ENCODE measurements at regions not wholly inside any gene's neighbourhood (a gene's known extent, or its start where the extent isn't known, plus 50 kb on each side); places are given as distances from the start of the nearest gene placed in this dataset.

DNA sequence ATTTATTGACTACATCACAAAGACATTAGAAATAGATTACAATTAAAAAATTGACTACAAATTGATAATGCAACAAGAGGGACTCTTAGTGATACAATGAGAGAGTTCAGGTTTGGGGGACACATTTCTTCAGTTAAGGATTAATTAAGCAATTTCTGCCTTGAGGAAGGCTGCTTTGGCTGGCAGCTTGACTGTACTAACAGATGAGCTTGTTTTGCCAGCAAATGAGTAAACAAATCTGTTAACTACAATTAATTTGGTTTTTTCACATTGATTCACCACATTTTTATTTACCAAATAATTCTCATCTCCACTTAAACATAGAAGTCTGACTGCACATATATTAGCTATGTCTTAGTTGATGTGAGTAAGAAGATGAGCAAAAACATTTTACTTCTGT lies 183.6 kb upstream of the ZNF385D start:
- BruUV-seq (replicated peaks): no TSS peak
- POLR2A ChIA-PET (ENCODE audit: unreplicated experiment): interaction anchor here (0.6 kb wide), 1 partner anchor 1982 kb away, joined by 3 read pairs; the partner anchor contains the start of gene NKIRAS1
- no peak overlapping the region for H2AFZ ChIP-seq (ENCODE audit: low read length)

GRCh38 chr3:21936207-21936606 lies 185.2 kb upstream of the ZNF385D start:
- ChIA-PET CTCF (no interaction called here), POLR2A (ENCODE audit: unreplicated experiment) (no interaction called here)
- BruUV-seq (replicated peaks): no TSS peak
- H3K79me2 ChIP-seq (ENCODE audit: low read length): no peaks in the 10 kb centered on the region
- H3K9me2 ChIP-seq (replicated peaks; ENCODE audit: low read length): no peaks in the 10 kb centered on the region; the same call in 1 of the 2 replicates
- no peak overlapping the region for H3K4me3 ChIP-seq (ENCODE audit: low read length)
- H3K9ac ChIP-seq (ENCODE audit: low read length): no peak overlapping the region
- no peaks in the 10 kb centered on the region for H3F3A ChIP-seq (ENCODE audit: low read length, unreplicated experiment)
- H3K4me1 ChIP-seq (ENCODE audit: insufficient read depth, low read length): no peaks in the 10 kb centered on the region
- H4K20me1 ChIP-seq (ENCODE audit: low read length): no peaks in the 10 kb centered on the region
- H3K36me3 ChIP-seq (ENCODE audit: low read depth, low read length): no peaks in the 10 kb centered on the region
- no peaks in the 10 kb centered on the region for H3K9me3 ChIP-seq (ENCODE audit: low read length)
- no peak overlapping the region for H2AFZ ChIP-seq (ENCODE audit: low read length)
- H3K27ac ChIP-seq (ENCODE audit: low read length): no peak overlapping the region
- H3K27me3 ChIP-seq (ENCODE audit: low read length): no peaks in the 10 kb centered on the region
- ATAC-seq (no peak), DNase-seq (no peak)
- no peak overlapping the region for H3K4me2 ChIP-seq (ENCODE audit: low read length)
- TF ChIP-seq, protein P1, sequence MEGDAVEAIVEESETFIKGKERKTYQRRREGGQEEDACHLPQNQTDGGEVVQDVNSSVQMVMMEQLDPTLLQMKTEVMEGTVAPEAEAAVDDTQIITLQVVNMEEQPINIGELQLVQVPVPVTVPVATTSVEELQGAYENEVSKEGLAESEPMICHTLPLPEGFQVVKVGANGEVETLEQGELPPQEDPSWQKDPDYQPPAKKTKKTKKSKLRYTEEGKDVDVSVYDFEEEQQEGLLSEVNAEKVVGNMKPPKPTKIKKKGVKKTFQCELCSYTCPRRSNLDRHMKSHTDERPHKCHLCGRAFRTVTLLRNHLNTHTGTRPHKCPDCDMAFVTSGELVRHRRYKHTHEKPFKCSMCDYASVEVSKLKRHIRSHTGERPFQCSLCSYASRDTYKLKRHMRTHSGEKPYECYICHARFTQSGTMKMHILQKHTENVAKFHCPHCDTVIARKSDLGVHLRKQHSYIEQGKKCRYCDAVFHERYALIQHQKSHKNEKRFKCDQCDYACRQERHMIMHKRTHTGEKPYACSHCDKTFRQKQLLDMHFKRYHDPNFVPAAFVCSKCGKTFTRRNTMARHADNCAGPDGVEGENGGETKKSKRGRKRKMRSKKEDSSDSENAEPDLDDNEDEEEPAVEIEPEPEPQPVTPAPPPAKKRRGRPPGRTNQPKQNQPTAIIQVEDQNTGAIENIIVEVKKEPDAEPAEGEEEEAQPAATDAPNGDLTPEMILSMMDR (conservative IDR thresholded peaks at IDR 0.05; ENCODE audit: low read depth, low read length): no peak
- TF ChIP-seq EZH2 (IDR thresholded peaks at IDR 0.05; ENCODE audit: low read length, unreplicated experiment) (no peak), EZH2phosphoT487 (IDR thresholded peaks at IDR 0.05; ENCODE audit: borderline replicate concordance, low read length) (no peak)
- intact Hi-C loops (cut with micrococcal nuclease): no loop called here

More for the DNA sequence above, 183.6 kb upstream of the ZNF385D start:
- H3K36me3 ChIP-seq (ENCODE audit: low read depth, low read length): no peaks in the 10 kb centered on the region
- ATAC-seq (no peak), DNase-seq (no peak)
- TF ChIP-seq, protein P1 (conservative IDR thresholded peaks at IDR 0.05; ENCODE audit: low read depth, low read length): no peak
- TF ChIP-seq EZH2 (IDR thresholded peaks at IDR 0.05; ENCODE audit: low read length, unreplicated experiment) (no peak), EZH2phosphoT487 (IDR thresholded peaks at IDR 0.05; ENCODE audit: borderline replicate concordance, low read length) (no peak)
- H3K9me2 ChIP-seq (replicated peaks; ENCODE audit: low read length): no peaks in the 10 kb centered on the region
- CTCF ChIA-PET: no interaction called here
- no peaks in the 10 kb centered on the region for H3K79me2 ChIP-seq (ENCODE audit: low read length)
- no peak overlapping the region for H3K9ac ChIP-seq (ENCODE audit: low read length)
- intact Hi-C loops (cut with micrococcal nuclease): no loop called here
- no peak overlapping the region for H3K4me2 ChIP-seq (ENCODE audit: low read length)
- H3K27me3 ChIP-seq (ENCODE audit: low read length): no peaks in the 10 kb centered on the region
- H3F3A ChIP-seq (ENCODE audit: low read length, unreplicated experiment): no peaks in the 10 kb centered on the region
- H4K20me1 ChIP-seq (ENCODE audit: low read length): no peaks in the 10 kb centered on the region
- H3K27ac ChIP-seq (ENCODE audit: low read length): no peak overlapping the region
- H3K4me3 ChIP-seq (ENCODE audit: low read length): no peak overlapping the region
- no peaks in the 10 kb centered on the region for H3K9me3 ChIP-seq (ENCODE audit: low read length)
- no peaks in the 10 kb centered on the region for H3K4me1 ChIP-seq (ENCODE audit: insufficient read depth, low read length)

DNA sequence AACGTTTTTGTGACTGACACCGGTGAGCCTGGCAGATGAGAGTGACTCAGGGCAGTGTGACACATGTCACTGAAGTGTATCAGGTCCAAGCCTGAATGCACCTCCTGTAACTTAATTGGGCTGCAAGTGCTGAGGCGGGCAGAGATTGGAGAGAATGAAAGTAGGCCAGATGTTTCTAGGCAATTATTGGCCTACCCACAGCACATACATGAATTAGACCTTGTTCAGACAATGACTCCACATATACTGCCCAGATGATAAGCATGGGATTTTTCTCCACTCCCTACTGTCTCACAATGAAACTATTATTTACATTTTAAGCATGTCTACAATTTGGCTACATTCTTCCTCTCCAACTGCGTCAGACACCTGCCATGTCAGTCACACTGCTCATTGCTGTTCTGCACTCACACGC lies 187.3 kb upstream of the ZNF385D start:
- Histone ChIP-seq H2AFZ (ENCODE audit: low read length) (no peak overlapping the region), H3K27me3 (ENCODE audit: low read length) (no peaks in the 10 kb centered on the region), H3K4me2 (ENCODE audit: low read length) (no peak overlapping the region), H3K4me3 (ENCODE audit: low read length) (no peak overlapping the region), H3K79me2 (ENCODE audit: low read length) (no peaks in the 10 kb centered on the region), H3K36me3 (ENCODE audit: low read depth, low read length) (no peaks in the 10 kb centered on the region), H3K27ac (ENCODE audit: low read length) (no peak overlapping the region), H3K9ac (ENCODE audit: low read length) (no peak overlapping the region), H3K9me2 (replicated peaks; ENCODE audit: low read length) (no peaks in the 10 kb centered on the region; the same call in 1 of the 2 replicates), H3K9me3 (ENCODE audit: low read length) (no peaks in the 10 kb centered on the region), H4K20me1 (ENCODE audit: low read length) (no peaks in the 10 kb centered on the region), H3F3A (ENCODE audit: low read length, unreplicated experiment) (no peaks in the 10 kb centered on the region), H3K4me1 (ENCODE audit: insufficient read depth, low read length) (peaks cover 7% of the 10 kb centered on the region)
- TF ChIP-seq, protein P1 (conservative IDR thresholded peaks at IDR 0.05; ENCODE audit: low read depth, low read length): no peak
- TF ChIP-seq EZH2phosphoT487 (IDR thresholded peaks at IDR 0.05; ENCODE audit: borderline replicate concordance, low read length) (no peak), EZH2 (IDR thresholded peaks at IDR 0.05; ENCODE audit: low read length, unreplicated experiment) (no peak)
- ChIA-PET POLR2A (ENCODE audit: unreplicated experiment) (no interaction called here), CTCF (no interaction called here)
- ATAC-seq: no peak
- intact Hi-C loops (cut with micrococcal nuclease): no loop called here
- no TSS peak for BruUV-seq (replicated peaks)
- DNase-seq: no peak
